Ovary (tissue), 3 donors: ENCODE measurements at regions not wholly inside any gene's neighbourhood (a gene's known extent, or its start where the extent isn't known, plus 50 kb on each side); places are given as distances from the start of the nearest gene placed in this dataset.

Experiments used
- CTCF ChIP-seq, 3 donors: fragments of 450-650 bp in 2 of 3; fragments of 200-600 bp in 1 of 3; IDR thresholded peaks; one replicate each; pipeline versions ENCODE4 v1.5.1 to v1.8.0; 2016 to 2022; ENCODE audit warnings: antibody characterized with exemption in 3 of 3, mild to moderate bottlenecking in 1 of 3
- POLR2A ChIP-seq: fragments of 450-650 bp; IDR thresholded peaks from one replicate; pipeline ENCODE4 v1.6.1; 2017; ENCODE audit warnings: antibody characterized with exemption, mild to moderate bottlenecking, moderate library complexity
- donor health status: DM: no; HTN: no; CAD: no.

- TF ChIP-seq CTCF (IDR thresholded peaks at IDR 0.05) (no peak), POLR2A (no peak)
Measured at GRCh38 chr7:153522261-153522660, 529.9 kb upstream of the DPP6 start.
